H9 (cell line): ENCODE measurements at regions not wholly inside any gene's neighbourhood (a gene's known extent, or its start where the extent isn't known, plus 50 kb on each side); places are given as distances from the start of the nearest gene placed in this dataset.

ENCODE experiments used
- DNase-seq: peaks from one replicate; pipeline ENCODE4 v3.0.0-alpha.2; 2017
- H2AFZ ChIP-seq: one replicate; pipeline ENCODE4 v1.6.1; 2013; ENCODE audit warnings: mild to moderate bottlenecking, low read length, control low read depth, moderate library complexity
- H2AK5ac ChIP-seq: 2 replicates; pipeline ENCODE4 v1.6.1; 2013; ENCODE audit warnings: low read length, control low read depth, mixed read lengths; ENCODE audit not compliant: insufficient read length
- H2BK120ac ChIP-seq: one replicate; pipeline ENCODE4 v1.6.1; 2013; ENCODE audit warnings: low read depth, mild to moderate bottlenecking, low read length, control low read depth, inconsistent platforms; ENCODE audit not compliant: poor library complexity, severe bottlenecking
- H2BK12ac ChIP-seq: 2 replicates; pipeline ENCODE4 v1.6.1; 2013; ENCODE audit warnings: low read length, control low read depth, mixed read lengths, low read depth; ENCODE audit not compliant: insufficient read length
- H2BK15ac ChIP-seq: 2 replicates; pipeline ENCODE4 v1.6.1; 2013; ENCODE audit warnings: low read depth, low read length, control low read depth
- H2BK20ac ChIP-seq: one replicate; pipeline ENCODE4 v1.6.1; 2013; ENCODE audit warnings: low read depth, mild to moderate bottlenecking, low read length, control low read depth, inconsistent platforms; ENCODE audit not compliant: poor library complexity, severe bottlenecking
- H2BK5ac ChIP-seq: 2 replicates; pipeline ENCODE4 v1.6.1; 2013; ENCODE audit warnings: low read length, control low read depth, mixed read lengths; ENCODE audit not compliant: insufficient read length
- H3K14ac ChIP-seq: 2 replicates; pipeline ENCODE4 v1.6.1; 2013; ENCODE audit warnings: low read length, control low read depth; ENCODE audit not compliant: insufficient read depth
- H3K18ac ChIP-seq: 2 replicates; pipeline ENCODE4 v1.6.1; 2013; ENCODE audit warnings: low read depth, mild to moderate bottlenecking, mixed read lengths, low read length, control low read depth; ENCODE audit not compliant: insufficient read length
- H3K23ac ChIP-seq: 2 replicates; pipeline ENCODE4 v1.6.1; 2013; ENCODE audit warnings: low read length, control low read depth, mixed read lengths, low read depth; ENCODE audit not compliant: insufficient read length
- H3K23me2 ChIP-seq: 2 replicates; pipeline ENCODE4 v1.6.1; 2013; ENCODE audit warnings: low read depth, mild to moderate bottlenecking, mixed read lengths, low read length, control low read depth; ENCODE audit not compliant: insufficient read length, poor library complexity, severe bottlenecking
- H3K27ac ChIP-seq: 2 replicates; pipeline ENCODE4 v1.5.1; 2013; ENCODE audit warnings: low read length, control low read depth, mixed read lengths, low read depth; ENCODE audit not compliant: insufficient read length
- H3K27me3 ChIP-seq: 2 replicates; pipeline ENCODE4 v1.6.1; 2013; ENCODE audit warnings: low read length, control low read depth, inconsistent platforms; ENCODE audit not compliant: insufficient read depth
- H3K4ac ChIP-seq: 2 replicates; pipeline ENCODE4 v1.6.1; 2013; ENCODE audit warnings: low read depth, mild to moderate bottlenecking, control low read depth, inconsistent platforms, low read length, moderate library complexity
- H3K4me1 ChIP-seq: 2 replicates; pipeline ENCODE4 v1.6.1; 2013; ENCODE audit warnings: low read length, control low read depth, inconsistent platforms; ENCODE audit not compliant: insufficient read depth
- H3K4me2 ChIP-seq: 2 replicates; pipeline ENCODE4 v1.6.1; 2013; ENCODE audit warnings: low read length, control low read depth, mixed read lengths; ENCODE audit not compliant: insufficient read length, insufficient read depth
- H3K56ac ChIP-seq: 2 replicates; pipeline ENCODE4 v1.6.1; 2013; ENCODE audit warnings: low read depth, mild to moderate bottlenecking, mixed read lengths, low read length, control low read depth; ENCODE audit not compliant: insufficient read length
- H3K79me1 ChIP-seq: 2 replicates; pipeline ENCODE4 v1.6.1; 2013; ENCODE audit warnings: low read depth, mild to moderate bottlenecking, moderate library complexity, low read length, control low read depth, inconsistent platforms; ENCODE audit not compliant: insufficient read depth, poor library complexity, severe bottlenecking
- H3K79me2 ChIP-seq: 2 replicates; pipeline ENCODE4 v1.6.1; 2013; ENCODE audit warnings: low read length, control low read depth, inconsistent platforms; ENCODE audit not compliant: insufficient read depth
- H3K9ac ChIP-seq: 2 replicates; pipeline ENCODE4 v1.6.1; 2013; ENCODE audit warnings: low read length, control low read depth, mixed read lengths; ENCODE audit not compliant: insufficient read length; ENCODE audit errors: extremely low read depth
- H3K9me3 ChIP-seq: one replicate; pipeline ENCODE4 v1.6.1; 2013; ENCODE audit warnings: low read depth, low read length, inconsistent platforms; ENCODE audit not compliant: control insufficient read depth
- H3T11ph ChIP-seq: one replicate; pipeline ENCODE4 v1.6.1; 2013; ENCODE audit warnings: mild to moderate bottlenecking, low read length, control low read depth, inconsistent platforms
- H4K20me1 ChIP-seq: one replicate; pipeline ENCODE4 v1.6.1; 2013; ENCODE audit not compliant: control insufficient read depth, insufficient read length, insufficient read depth
- H4K5ac ChIP-seq: 2 replicates; pipeline ENCODE4 v1.6.1; 2013; ENCODE audit warnings: low read depth, mild to moderate bottlenecking, mixed read lengths, low read length, control low read depth; ENCODE audit not compliant: insufficient read length
- H4K8ac ChIP-seq: replicated peaks from 2 replicates; pipeline ENCODE4 v1.6.1; 2013; ENCODE audit warnings: low read length, control low read depth, mixed read lengths, low read depth; ENCODE audit not compliant: insufficient read length
- H4K91ac ChIP-seq: 2 replicates; pipeline ENCODE4 v1.6.1; 2013; ENCODE audit warnings: low read depth, mild to moderate bottlenecking, moderate library complexity, mixed read lengths, low read length, control low read depth; ENCODE audit not compliant: insufficient read length
- H3K27ac Mint-ChIP-seq, 3 experiments: 2 replicates in 2 of 3; 3 replicates in 1 of 3; pipeline ENCODE4 v1.8.0; 2020 to 2021; ENCODE audit warnings: mixed read lengths in 3 of 3, mild to moderate bottlenecking in 1 of 3, moderate library complexity in 1 of 3
- H3K27me3 Mint-ChIP-seq: 2 replicates; pipeline ENCODE4 v1.8.0; 2021; ENCODE audit warnings: low read depth, mild to moderate bottlenecking, moderate library complexity, mixed read lengths
- H3K36me3 Mint-ChIP-seq, 3 experiments: 2 replicates in 2 of 3; 3 replicates in 1 of 3; pipeline ENCODE4 v1.8.0; 2020 to 2021; ENCODE audit warnings: low read depth in 3 of 3, mixed read lengths in 3 of 3; ENCODE audit not compliant: insufficient read depth in 1 of 3
- H3K4me1 Mint-ChIP-seq, 2 experiments: 2 replicates each; pipeline ENCODE4 v1.8.0; 2020; ENCODE audit warnings: mixed read lengths in 2 of 2
- H3K4me3 Mint-ChIP-seq, 2 experiments: 2 replicates in 1 of 2; 3 replicates in 1 of 2; pipeline ENCODE4 v1.8.0; 2020 to 2021; ENCODE audit warnings: mild to moderate bottlenecking in 2 of 2, mixed read lengths in 2 of 2, moderate library complexity in 1 of 2
- H3K9me3 Mint-ChIP-seq, 2 experiments: 2 replicates in 1 of 2; 3 replicates in 1 of 2; pipeline ENCODE4 v1.8.0; 2020; ENCODE audit warnings: mild to moderate bottlenecking in 2 of 2, mixed read lengths in 2 of 2, moderate library complexity in 1 of 2
- CTCF ChIP-seq: fragments of 200-600 bp; sonication (generic); conservative IDR thresholded peaks from 3 replicates; pipeline ENCODE4 v1.8.0; 2021; ENCODE audit warnings: antibody characterized with exemption, mild to moderate bottlenecking
- WGBS: extraction: QIAGEN DNeasy Blood & Tissue Kit; methylation state at CpG from one replicate; pipeline ENCODE4 v1.1.7; 2013; ENCODE audit warnings: missing lambda C conversion rate, low lambda C conversion rate, mixed read lengths; ENCODE audit not compliant: insufficient read length; ENCODE audit errors: extremely low coverage; 5-methylcytosine and 5-hydroxymethylcytosine counted together

DNA sequence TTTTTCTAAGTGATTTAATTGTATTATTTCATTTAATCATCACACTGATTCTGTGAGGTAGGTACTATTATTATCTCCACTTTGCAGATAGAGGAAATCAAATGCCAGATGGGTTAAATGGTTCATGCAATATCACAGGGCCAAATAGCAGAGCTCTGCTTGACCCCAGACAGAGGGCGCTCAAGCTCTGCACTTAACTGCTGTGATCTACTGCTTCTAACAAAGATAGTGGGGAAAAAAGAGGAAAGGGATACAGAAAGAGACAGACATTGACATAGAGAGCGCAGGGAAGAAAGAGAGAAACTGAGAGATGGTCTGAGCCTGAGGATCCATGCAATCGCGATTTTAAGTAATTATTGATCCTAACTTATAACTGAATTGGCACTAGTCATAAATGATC lies 279.1 kb upstream of the THRB start:
- Histone ChIP-seq H2AK5ac (no peak overlapping the region), H3K9me3 (no peaks in the 10 kb centered on the region), H2BK20ac (no peak overlapping the region), H4K5ac (no peak overlapping the region), H4K20me1 (no peaks in the 10 kb centered on the region), H3K79me1 (no peaks in the 10 kb centered on the region), H2AFZ (no peak overlapping the region), H4K8ac (no peak overlapping the region), H2BK5ac (no peak overlapping the region), H3K4ac (no peak overlapping the region), H3K56ac (no peak overlapping the region), H2BK12ac (no peak overlapping the region), H3K23ac (no peak overlapping the region), H3K79me2 (no peaks in the 10 kb centered on the region), H2BK15ac (no peak overlapping the region), H3K27ac (no peak overlapping the region), H3T11ph (no peak overlapping the region), H4K91ac (no peak overlapping the region), H3K23me2 (no peaks in the 10 kb centered on the region), H2BK120ac (no peak overlapping the region), H3K4me2 (no peak overlapping the region), H3K18ac (no peak overlapping the region), H3K14ac (no peak overlapping the region), H3K4me1 (no peaks in the 10 kb centered on the region), H3K9ac (no peak overlapping the region), H3K27me3 (no peaks in the 10 kb centered on the region)
- H3K36me3 Mint-ChIP-seq, result peaks cover 0 to 3% (median 0%) of the 10 kb centered on the region in 3 experiments; a peak in 1 of 7 replicates
- no CpG with 5 or more reads among the region's 4 CpGs for WGBS
- TF ChIP-seq CTCF, result peak; percentile 91
- peaks cover 4% of the 10 kb centered on the region for H3K27me3 Mint-ChIP-seq
- DNase-seq, result peak; percentile 80
- no peaks in the 10 kb centered on the region; a peak in 1 of 5 replicates for H3K9me3 Mint-ChIP-seq
- H3K4me3 Mint-ChIP-seq, result no peak overlapping the region
- peaks cover 4% of the 10 kb centered on the region in 2 experiments; a peak in 2 of 4 replicates for H3K4me1 Mint-ChIP-seq
- H3K27ac Mint-ChIP-seq, result no peak overlapping the region
